Fibroblast of lung (primary cell): ENCODE measurements at regions not wholly inside any gene's neighbourhood (a gene's known extent, or its start where the extent isn't known, plus 50 kb on each side); places are given as distances from the start of the nearest gene placed in this dataset.
"Not testable (repeated sequence)": the region's sequence is repeated elsewhere in the genome, so short reads cannot be mapped to it uniquely, and the experiment has no call there.

Experiments
- CTCF ChIP-seq, 2 donors: IDR thresholded peaks in 1 of 2; conservative IDR thresholded peaks in 1 of 2; 1 replicate in 1 of 2; 2 replicates in 1 of 2; pipeline ENCODE4 v1.5.1; 2011 to 2012; ENCODE audit warnings: low read length in 2 of 2, control low read depth in 1 of 2, inconsistent platforms in 1 of 2, low read depth in 1 of 2, mild to moderate bottlenecking in 1 of 2
- EZH2 ChIP-seq: IDR thresholded peaks from 2 replicates; pipeline ENCODE4 v1.5.1; 2012; ENCODE audit warnings: low read length, control low read depth, mild to moderate bottlenecking; ENCODE audit errors: missing control alignments

- TF ChIP-seq CTCF (conservative IDR thresholded peaks at IDR 0.05 in 1 of 2, IDR thresholded peaks at IDR 0.05 in 1 of 2; ENCODE audit: low read depth in 1 of 2, low read length in 2 of 2); EZH2: not testable (repeated sequence)
These were observed 203.0 kb upstream of the IRX5 start for GRCh38 chr16:54727696-54728095.
